HEK293T (cell line): ENCODE measurements at regions not wholly inside any gene's neighbourhood (a gene's known extent, or its start where the extent isn't known, plus 50 kb on each side); places are given as distances from the start of the nearest gene placed in this dataset.

ENCODE experiments used
- CTCF ChIA-PET: fragments of 350-600 bp; formaldehyde crosslinking; extraction: SDS; loops from one replicate; lab custom pipeline; 2021; ENCODE audit warnings: antibody characterized with exemption, inconsistent platforms; lab: Yijun Ruan, JAX
- POLR2A ChIA-PET: fragments of 350-600 bp; formaldehyde crosslinking; extraction: SDS; loops from one replicate; lab custom pipeline; 2020; ENCODE audit warnings: antibody characterized with exemption, inconsistent platforms; lab: Yijun Ruan, JAX
- DNase-seq: peaks from one replicate; pipeline ENCODE4 v3.0.0; 2012; ENCODE audit warnings: mixed read lengths; ENCODE audit errors: extremely low spot score
- ARNT ChIP-seq: fragments of 450-650 bp; IDR thresholded peaks from 2 replicates; pipeline ENCODE4 v1.6.1; 2017; ENCODE audit warnings: mild to moderate bottlenecking
- BHLHE40 ChIP-seq: fragments of 450-650 bp; IDR thresholded peaks from 2 replicates; pipeline ENCODE4 v1.6.1; 2016; ENCODE audit warnings: mild to moderate bottlenecking, moderate library complexity, borderline replicate concordance
- CTBP1 ChIP-seq: fragments of 450-650 bp; IDR thresholded peaks from 2 replicates; pipeline ENCODE4 v1.6.1; 2016; ENCODE audit warnings: borderline replicate concordance
- ELF4 ChIP-seq: fragments of 450-650 bp; IDR thresholded peaks from 2 replicates; pipeline ENCODE4 v1.6.1; 2017; ENCODE audit warnings: antibody characterized with exemption
- FOXA1 ChIP-seq: fragments of 450-650 bp; IDR thresholded peaks from 2 replicates; pipeline ENCODE4 v1.6.1; 2016; ENCODE audit warnings: mild to moderate bottlenecking
- FOXK2 ChIP-seq: fragments of 450-650 bp; IDR thresholded peaks from 2 replicates; pipeline ENCODE4 v1.6.1; 2016; ENCODE audit warnings: mild to moderate bottlenecking
- FOXM1 ChIP-seq: fragments of 450-650 bp; IDR thresholded peaks from 2 replicates; pipeline ENCODE4 v1.6.1; 2017; ENCODE audit warnings: mild to moderate bottlenecking, borderline replicate concordance
- HDGF ChIP-seq: fragments of 450-650 bp; IDR thresholded peaks from 2 replicates; pipeline ENCODE4 v1.6.1; 2017; ENCODE audit warnings: antibody characterized with exemption, borderline replicate concordance
- L3MBTL2 ChIP-seq: fragments of 450-650 bp; conservative IDR thresholded peaks from 2 replicates; pipeline ENCODE4 v1.6.1; 2016; ENCODE audit warnings: mild to moderate bottlenecking
- LEF1 ChIP-seq: fragments of 450-650 bp; IDR thresholded peaks from 2 replicates; pipeline ENCODE4 v1.6.1; 2017; ENCODE audit warnings: mild to moderate bottlenecking, borderline replicate concordance
- NFRKB ChIP-seq: fragments of 450-650 bp; IDR thresholded peaks from 2 replicates; pipeline ENCODE4 v1.6.1; 2016; ENCODE audit warnings: mild to moderate bottlenecking, moderate library complexity
- SP1 ChIP-seq: fragments of 450-650 bp; IDR thresholded peaks from 2 replicates; pipeline ENCODE4 v1.6.1; 2017
- SUZ12 ChIP-seq: fragments of 450-650 bp; IDR thresholded peaks from 2 replicates; pipeline ENCODE4 v1.6.1; 2016; ENCODE audit warnings: mild to moderate bottlenecking
- TARDBP ChIP-seq: fragments of 450-650 bp; IDR thresholded peaks from 2 replicates; pipeline ENCODE4 v1.6.1; 2016
- ZNF384 ChIP-seq: fragments of 450-650 bp; IDR thresholded peaks from 2 replicates; pipeline ENCODE4 v1.6.1; 2016
- TF ChIP-seq, protein P1 (sequence below): fragments of 450-650 bp; IDR thresholded peaks from 2 replicates; pipeline ENCODE4 v1.6.1; 2016

- POLR2A ChIA-PET: no interaction called here
- TF ChIP-seq L3MBTL2 (no peak), BHLHE40 (no peak), FOXM1 (no peak), FOXK2 (no peak), NFRKB (no peak), FOXA1 (no peak), SUZ12 (no peak), ELF4 (no peak), LEF1 (no peak), ARNT (no peak), ZNF384 (no peak), SP1 (no peak), TARDBP (no peak), CTBP1 (no peak), HDGF (no peak)
- TF ChIP-seq, protein P1, sequence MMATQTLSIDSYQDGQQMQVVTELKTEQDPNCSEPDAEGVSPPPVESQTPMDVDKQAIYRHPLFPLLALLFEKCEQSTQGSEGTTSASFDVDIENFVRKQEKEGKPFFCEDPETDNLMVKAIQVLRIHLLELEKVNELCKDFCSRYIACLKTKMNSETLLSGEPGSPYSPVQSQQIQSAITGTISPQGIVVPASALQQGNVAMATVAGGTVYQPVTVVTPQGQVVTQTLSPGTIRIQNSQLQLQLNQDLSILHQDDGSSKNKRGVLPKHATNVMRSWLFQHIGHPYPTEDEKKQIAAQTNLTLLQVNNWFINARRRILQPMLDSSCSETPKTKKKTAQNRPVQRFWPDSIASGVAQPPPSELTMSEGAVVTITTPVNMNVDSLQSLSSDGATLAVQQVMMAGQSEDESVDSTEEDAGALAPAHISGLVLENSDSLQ: no peak
- CTCF ChIA-PET: no interaction called here
- DNase-seq: no peak
Measured at GRCh38 chrX:113408843-113409242, 568.2 kb upstream of the AMOT start.

DNA sequence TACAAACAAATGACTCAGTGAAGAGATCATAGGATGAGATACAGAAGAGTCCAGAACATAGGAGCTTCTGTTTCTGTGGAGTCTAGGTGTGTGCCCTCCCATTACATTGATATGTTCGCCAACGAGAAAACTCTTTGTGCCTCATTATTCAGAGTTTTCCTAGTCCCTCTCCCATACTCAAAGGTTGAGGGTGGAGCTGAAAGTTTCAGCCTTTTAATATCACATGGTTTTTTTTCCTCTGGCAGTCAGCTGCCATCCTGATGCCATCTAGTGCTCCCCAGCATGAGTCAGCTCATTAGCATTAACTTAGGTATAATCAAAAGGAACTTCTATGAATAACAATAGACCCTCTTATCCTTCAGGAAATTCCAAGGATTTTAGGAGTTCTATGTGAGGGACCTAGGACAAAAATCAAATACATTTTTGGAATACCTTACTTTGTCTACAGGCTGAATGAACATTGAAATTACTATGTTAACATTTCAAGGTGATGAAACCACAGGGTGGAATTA, 559.6 kb upstream of the AMOT start:
- TF ChIP-seq NFRKB (no peak), CTBP1 (no peak), FOXM1 (no peak), FOXK2 (no peak), SUZ12 (no peak), ARNT (no peak), TARDBP (no peak), BHLHE40 (no peak), L3MBTL2 (no peak), HDGF (no peak), ZNF384 (no peak), ELF4 (no peak), SP1 (no peak), LEF1 (no peak), FOXA1 (no peak)
- TF ChIP-seq, protein P1: no peak
- DNase-seq: no peak
- ChIA-PET POLR2A (no interaction called here), CTCF (no interaction called here)

DNA sequence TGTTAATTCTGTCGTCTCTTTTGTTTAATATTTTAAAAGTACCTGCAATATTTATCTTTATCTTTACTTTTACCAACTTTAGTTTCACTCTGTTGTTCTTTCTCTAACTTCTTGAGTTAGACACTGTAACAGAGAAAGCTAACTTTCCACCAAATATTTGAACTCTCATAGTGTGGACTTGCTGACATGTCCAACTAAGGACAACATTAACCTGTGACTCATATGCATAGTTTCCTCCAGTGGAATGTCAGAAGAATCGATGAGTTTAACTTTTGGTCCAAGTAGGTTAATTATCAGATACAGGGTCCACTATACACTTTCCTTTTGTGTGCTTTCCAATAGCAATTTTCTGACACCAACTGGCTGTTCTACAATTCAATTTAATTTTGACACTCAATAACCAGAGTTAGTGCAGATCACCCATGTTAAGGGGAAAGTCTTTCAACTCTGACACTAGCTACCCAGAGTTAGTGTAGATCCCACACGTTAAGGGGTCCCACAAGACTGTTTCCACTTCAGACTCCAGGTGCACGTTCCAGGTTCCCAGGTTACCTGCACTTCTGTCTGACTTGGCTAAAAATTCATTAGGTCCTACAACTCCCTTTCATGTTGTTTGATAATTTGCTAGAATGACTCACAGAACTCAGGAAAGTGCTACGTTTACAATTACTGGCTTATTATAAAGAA, 559.0 kb upstream of the AMOT start:
- DNase-seq: no peak
- POLR2A ChIA-PET: no interaction called here
- CTCF ChIA-PET: no interaction called here
- TF ChIP-seq ELF4: no peak
- TF ChIP-seq CTBP1: no peak
- TF ChIP-seq FOXK2: no peak
- TF ChIP-seq, protein P1: no peak
- no peak for TF ChIP-seq ARNT
- TF ChIP-seq SUZ12: no peak
- TF ChIP-seq FOXA1: no peak
- no peak for TF ChIP-seq BHLHE40
- no peak for TF ChIP-seq HDGF
- no peak for TF ChIP-seq TARDBP
- no peak for TF ChIP-seq SP1
- TF ChIP-seq L3MBTL2: no peak
- no peak for TF ChIP-seq LEF1
- no peak for TF ChIP-seq NFRKB
- no peak for TF ChIP-seq ZNF384
- TF ChIP-seq FOXM1: no peak

- no peak for DNase-seq
- ChIA-PET POLR2A (no interaction called here), CTCF (no interaction called here)
- TF ChIP-seq ARNT (no peak), ZNF384 (no peak), FOXA1 (no peak), BHLHE40 (no peak), L3MBTL2 (no peak), SP1 (no peak), ELF4 (no peak), NFRKB (no peak), FOXK2 (no peak), TARDBP (no peak), HDGF (no peak), SUZ12 (no peak)
- TF ChIP-seq, protein P1: no peak
Measured at GRCh38 chrX:113392355-113392754, 551.7 kb upstream of the AMOT start.

DNA sequence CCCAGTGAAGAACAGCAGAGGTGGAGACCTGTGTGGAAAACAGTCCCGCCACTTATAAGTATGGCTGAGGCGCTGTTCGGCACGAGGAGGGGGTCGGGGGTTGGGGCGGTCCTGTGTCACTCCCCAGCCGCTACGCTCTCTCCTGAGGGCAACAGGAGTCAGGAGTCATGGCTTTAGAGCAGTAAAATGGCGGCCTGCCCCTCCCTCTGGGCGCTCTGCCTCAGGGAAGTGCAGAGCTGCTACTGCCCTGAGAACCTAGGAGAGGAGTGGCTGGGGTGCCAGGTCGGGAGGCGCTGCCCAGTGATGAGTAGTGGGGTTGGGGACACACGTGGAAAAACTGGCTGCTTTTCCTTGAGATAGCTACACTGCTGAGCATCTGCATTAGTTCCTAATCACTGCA, 551.2 kb upstream of the AMOT start:
- POLR2A ChIA-PET: no interaction called here

More for the DNA sequence above, 551.2 kb upstream of the AMOT start:
- DNase-seq: no peak
- TF ChIP-seq L3MBTL2: no peak
- no peak for TF ChIP-seq NFRKB
- TF ChIP-seq, protein P1: no peak
- no peak for TF ChIP-seq FOXM1
- TF ChIP-seq BHLHE40: no peak
- no peak for TF ChIP-seq ELF4
- no peak for TF ChIP-seq SUZ12
- TF ChIP-seq FOXA1: no peak
- no peak for TF ChIP-seq LEF1
- CTCF ChIA-PET: no interaction called here
